ENCODE measurements at regions not wholly inside any gene's neighbourhood (a gene's known extent, or its start where the extent isn't known, plus 50 kb on each side); places are given as distances from the start of the nearest gene placed in this dataset.

DNA sequence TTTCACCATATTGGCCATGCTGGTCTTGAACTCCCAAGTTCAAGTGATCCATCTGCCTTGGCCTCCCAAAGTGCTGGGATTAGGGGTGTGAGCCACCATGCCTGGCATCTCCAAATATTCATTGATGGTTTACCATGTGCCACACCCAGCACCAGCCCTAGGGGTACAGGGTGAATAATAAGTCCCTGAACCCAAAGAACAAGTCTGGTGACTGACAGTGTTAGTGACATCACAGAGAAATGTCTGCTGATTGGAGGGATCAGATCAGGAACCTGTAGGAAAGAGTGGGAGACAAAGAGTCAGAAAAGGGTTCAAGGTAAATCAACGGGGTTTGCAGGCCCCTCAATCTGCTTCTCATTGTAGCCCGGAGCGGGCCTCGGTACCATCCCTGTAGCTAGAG is 118.4 kb upstream of the NABP1 start:
- no peak for DNase-seq (ENCODE audit: low read depth)

DNA sequence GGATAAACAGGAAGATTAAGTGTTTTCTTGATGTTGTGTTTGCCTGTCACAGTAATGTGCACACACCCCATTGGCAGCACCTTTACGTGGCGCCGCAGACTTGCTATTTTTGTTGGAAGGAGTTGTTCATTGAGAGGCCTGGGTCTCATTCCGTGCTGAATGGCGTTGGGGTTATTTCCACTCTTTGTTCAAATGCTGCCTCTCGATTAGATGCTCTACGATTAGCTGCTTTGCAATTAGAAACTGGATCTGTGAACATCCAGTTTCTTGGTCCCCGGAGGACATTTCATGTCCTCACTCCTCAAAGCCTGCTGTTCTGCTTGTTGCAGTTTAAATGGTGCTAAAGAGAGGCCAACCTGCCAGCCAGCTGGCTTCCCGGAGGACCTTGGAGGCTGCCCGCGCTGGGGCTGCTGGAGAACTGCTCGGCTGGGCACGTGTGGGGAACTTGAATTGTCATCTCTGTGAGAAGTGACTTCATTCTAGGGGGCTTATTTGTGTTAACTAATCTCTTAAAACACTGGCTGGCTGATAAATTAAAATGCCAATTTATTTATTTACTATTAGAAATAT is 117.4 kb upstream of the NABP1 start:
- DNase-seq (ENCODE audit: low read depth) = no peak

DNA sequence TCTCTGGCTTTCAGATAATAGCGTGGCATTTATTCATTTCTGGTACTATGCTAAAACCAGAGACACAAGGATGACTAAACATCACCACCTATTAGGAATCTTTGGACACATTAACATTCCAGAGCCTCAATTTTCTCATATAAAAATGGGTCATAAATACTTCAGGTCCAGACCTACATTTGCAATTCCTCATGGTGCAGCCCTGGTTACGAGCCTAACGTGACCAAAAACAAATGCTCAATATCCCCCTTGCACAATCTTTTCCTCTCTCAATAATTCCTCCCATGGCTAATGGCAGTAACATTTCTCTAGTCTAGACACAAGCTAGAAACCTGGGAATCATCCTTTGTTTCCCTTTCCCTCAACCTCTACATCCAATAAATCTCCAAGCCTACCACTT is 112.8 kb upstream of the NABP1 start:
- no peak for DNase-seq (ENCODE audit: low read depth)

DNA sequence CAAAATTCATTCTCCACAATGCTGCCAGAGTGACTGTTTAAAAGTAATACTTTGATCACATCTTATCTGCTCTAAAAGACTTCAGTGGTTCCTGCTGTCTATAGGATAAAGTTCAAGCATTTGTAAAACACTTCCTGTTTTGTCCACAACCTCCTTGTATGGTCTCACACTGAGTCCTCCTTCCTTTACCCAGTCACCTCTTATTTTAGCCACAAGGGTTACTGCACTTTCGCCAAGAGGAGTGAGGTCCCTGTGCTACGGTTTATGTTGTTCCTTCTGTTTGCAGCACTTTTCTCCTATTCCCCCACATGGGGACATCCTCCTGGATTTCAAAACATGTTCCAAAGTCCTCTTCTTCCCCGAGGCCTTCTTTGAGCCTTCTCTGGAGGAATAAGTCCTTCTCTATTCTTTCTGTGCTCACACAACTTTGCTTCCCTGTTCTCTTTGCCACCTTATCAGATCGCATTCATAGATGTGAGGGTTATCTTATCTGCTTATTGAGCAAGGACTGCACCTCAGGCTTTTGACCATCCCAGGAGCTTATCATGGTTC is 112.2 kb upstream of the NABP1 start:
- no peak for DNase-seq (ENCODE audit: low read depth)

DNA sequence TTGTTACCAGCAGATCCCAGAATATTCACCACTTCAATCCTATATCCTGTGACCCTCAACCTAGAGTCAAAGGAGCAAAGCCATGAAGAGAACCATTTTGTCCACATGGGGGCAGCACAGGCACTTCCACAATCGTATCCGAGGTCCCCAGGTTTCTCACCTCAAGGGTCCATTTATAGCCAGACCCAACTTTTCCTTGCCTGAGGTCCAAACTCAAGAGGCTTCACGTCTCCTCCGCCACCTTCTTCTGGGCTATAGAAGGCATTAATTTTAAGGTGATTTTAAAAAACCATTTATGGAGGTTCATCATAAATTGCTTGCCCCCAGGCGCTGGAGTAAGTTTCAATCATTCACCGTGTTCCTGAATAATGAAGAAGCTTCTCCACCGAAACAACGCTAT is 111.6 kb upstream of the NABP1 start:
- DNase-seq (ENCODE audit: low read depth) = peak; percentile 57

DNA sequence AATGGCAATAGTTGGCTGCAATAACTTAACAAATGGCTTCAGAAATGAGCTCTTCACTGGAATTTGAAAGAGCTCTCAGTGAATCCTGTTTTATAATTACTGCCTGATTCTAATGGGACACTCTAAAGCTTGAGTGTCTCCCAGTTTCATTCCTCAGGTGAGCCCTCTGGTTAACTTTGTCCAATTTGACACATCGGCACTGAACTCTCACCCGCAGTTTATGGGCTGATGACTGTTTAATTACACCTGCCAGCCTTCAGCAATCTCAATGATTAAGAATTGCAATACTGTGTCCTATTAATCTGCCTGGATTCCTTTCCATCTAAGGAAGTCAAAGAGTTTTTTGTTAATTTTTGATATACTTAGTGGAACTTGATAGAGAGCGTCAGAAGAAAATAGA is 110.7 kb upstream of the NABP1 start:
- no peak for DNase-seq (ENCODE audit: low read depth)

DNA sequence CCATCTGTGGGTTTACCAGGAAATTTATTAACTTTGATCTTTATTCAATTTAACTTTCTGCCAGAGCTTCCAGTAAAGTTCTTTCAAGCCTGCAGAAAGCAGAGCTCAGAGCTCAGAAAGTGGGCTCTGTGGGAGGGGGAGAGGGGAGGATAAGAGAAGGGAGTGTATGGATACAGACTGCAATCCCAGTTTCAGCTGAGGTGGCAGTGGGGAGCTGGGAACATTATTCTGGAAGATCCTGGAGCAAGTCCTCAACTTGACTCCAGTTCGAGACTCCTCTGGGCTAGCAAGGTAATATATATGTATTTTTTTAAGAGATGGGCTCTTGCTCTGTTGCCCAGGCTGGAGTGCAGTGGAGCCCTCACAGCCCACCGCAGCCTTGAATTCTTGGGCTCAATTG is 108.9 kb upstream of the NABP1 start:
- no peak for DNase-seq (ENCODE audit: low read depth)

DNA sequence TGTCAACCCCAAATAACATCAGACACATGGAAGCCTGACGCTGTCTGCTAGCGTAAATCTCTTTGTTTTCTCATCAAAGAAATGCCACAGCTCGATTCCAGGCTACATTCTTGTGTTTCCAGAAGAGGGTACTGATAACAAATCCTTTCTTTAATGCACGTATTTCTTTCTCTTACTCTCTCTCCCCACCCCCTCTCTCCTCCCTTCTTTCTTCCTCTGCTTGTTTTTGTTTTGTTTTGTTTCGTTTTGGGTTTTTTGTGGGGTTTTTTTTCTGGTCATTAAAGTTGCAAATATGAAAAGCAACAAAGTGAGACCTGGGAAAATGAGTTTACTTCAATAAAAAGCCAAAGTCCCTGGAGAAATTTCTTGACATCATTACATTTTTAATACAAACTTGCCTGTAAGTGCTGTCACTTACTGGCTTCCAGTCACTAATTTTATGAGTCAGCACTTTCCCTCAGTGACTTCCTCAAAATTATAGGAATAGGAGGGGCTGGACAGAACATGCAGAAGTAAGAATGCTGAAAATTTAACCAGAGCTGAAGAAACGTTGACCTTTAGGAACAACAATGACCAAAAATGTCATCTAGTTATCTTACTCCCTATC is 106.7 kb upstream of the NABP1 start:
- no peak for DNase-seq (ENCODE audit: low read depth)

DNA sequence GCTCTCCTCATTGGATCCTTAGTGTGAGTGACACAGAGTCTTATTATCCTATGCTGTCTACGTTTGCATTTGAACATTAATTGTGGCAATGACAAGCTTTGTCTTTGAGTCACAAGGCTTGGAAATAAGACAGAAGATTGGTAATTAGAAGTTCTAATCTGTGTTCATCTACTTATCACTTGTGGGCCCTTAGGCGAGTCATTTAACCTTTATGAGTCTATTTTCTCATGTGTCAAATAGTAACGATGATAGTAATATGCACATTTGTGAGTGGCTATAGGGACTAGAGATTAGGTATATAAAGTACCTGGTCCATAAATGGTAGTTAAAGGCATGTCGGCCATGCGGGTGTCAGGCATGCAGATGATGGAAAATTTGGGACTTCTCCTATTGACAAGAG is 105.6 kb upstream of the NABP1 start:
- no peak for DNase-seq (ENCODE audit: low read depth)

DNA sequence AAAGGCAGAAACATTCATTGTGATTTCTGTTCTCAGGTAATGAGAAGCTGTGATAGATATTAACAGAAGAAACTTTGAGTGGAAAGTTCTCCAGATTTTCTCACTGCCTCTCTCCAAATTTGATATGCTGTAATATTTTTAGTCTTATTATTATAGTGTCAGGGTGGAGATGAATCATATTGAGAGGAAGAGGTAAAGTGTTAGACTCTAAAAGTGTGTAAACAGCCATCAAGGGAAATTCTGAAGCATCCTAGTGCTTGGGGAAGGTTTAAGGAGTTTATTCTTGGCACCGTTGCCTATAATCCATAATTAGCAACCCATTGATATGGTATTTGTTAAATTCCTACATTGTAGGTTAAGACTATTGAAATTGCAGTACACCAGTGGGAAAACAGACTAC is 104.7 kb upstream of the NABP1 start:
- DNase-seq (ENCODE audit: low read depth) = no peak

DNA sequence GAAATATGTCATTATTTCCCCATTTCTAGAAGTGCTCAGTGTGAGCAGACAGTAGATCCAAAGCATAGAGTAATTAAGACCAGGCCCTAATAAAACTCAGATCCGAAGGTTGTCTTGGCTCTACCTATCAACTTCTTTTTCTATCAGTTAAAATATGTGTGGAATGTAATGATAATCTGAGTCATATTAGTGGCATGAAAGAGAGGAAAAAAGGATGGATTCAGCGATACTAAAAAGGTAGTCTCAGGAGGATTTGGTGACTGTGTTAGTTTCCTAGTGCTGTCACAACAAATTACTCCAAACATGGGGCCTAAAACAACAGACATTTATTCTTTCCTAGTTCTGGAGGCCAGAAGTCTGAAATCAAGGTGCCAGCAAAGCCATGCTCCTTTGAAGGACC is 103.7 kb upstream of the NABP1 start:
- DNase-seq (ENCODE audit: low read depth) = no peak

DNA sequence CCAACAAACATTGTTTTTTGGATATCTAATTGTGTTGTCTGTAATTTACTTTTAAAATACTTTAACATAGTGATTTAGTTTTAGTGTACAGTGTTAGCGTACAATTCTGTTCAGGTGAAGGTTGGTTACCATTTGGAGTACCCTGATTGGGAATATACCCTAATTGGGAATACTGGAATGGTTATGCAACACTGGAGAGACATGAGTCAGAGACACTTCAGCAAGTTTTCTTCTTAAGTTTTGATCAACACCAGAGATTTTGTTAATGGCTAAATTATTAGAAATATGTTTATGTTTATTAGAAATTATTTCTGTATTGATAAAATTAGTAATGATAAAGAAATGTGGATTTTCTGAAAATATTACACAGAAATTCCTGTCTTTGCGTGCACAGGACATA is 100.3 kb upstream of the NABP1 start:
- no peak for DNase-seq (ENCODE audit: low read depth)

DNA sequence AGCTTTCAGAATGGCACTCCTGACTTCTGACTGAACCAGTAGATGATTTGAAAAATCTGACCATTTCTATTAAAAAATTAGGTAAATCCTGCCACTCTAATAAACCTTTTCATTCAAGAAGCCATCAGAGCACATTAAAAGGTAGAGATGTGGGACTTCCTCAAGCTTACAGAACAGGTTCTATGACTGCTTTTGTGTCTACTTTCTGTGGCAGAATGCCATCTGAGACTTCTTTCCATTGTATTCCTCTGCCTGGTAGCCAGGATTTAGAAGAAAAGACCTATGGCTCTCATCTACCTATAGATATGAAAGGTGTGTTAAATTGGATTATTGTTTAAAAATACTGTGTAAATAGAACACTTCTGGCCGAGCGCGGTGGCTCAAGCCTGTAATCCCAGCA is 99.9 kb upstream of the NABP1 start:
- no peak for DNase-seq (ENCODE audit: low read depth)

DNA sequence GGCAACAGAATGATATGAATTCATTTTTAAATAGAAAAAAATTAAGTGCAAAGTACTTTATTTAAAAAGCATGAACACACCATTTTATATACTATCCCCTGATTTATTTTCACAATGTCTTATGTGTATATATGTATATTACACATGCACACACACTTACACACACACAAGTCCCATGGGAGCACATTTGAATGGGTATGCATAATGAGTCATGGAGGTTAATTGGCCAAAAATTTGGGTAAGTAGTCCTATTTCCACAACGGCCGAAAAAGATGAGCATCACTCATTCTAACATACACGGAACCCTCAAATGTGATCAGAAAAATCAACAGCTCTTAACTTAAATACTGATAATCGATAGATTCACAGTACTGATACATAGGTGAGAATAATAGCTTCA is 97.4 kb upstream of the NABP1 start:
- DNase-seq (ENCODE audit: low read depth) = no peak

DNA sequence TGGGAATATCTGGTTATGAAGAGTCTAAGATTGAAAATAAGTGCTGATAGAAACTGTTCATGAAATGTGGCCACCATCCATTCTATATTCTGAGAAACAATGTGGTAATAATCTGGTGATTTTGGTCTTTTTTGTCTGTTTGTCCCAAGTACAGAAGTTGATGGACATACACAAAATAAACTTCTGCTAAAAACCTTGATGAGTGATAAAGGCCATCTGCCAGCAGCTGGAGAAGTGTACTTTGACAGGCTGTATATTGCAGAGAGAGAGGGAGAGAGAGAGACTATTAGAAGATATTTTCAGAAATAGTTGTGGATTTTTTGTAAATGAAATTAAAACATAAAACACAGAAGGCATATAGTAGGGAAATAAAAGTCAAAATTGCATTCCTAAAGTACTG is 96.9 kb upstream of the NABP1 start:
- no peak for DNase-seq (ENCODE audit: low read depth)

DNA sequence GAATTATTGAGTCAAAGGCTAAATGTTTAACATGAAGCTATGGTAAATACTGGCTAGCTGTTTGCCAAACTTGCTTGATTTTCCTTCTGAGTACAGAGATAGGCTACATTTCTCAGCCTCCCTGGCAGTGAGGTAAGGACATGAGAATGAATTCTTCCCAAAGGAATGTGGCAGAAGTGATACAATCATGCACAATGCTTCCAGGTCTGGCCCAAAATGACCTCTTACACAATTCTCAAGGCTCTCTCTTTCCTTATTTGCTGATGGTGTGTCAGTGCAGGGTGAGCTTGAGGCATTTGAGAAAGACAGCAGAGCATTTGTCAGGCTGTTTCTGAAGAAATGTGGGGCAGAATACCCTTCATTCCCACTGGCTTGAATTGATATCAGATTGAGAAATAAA is 95.6 kb upstream of the NABP1 start:
- DNase-seq (ENCODE audit: low read depth) = no peak

DNA sequence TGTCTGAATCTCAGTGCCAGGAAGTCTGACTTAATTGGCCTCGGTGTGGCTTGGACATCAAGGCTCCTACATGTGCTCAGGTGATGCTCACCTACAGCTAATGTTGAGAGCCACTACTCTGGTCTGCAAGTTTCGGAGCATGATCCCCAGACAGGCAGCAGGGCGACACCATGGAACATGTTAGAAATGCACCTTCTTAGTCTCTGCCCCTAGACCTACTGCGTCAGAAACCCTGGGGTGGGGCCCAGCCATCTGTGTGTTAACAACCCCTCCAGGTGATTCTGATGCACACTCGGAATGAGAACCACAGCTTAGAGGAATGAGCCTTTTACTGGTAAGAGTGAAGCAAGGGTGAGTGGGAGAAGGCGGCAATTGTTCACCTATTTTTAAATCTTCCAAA is 86.9 kb upstream of the NABP1 start:
- no peak for DNase-seq (ENCODE audit: low read depth)

DNA sequence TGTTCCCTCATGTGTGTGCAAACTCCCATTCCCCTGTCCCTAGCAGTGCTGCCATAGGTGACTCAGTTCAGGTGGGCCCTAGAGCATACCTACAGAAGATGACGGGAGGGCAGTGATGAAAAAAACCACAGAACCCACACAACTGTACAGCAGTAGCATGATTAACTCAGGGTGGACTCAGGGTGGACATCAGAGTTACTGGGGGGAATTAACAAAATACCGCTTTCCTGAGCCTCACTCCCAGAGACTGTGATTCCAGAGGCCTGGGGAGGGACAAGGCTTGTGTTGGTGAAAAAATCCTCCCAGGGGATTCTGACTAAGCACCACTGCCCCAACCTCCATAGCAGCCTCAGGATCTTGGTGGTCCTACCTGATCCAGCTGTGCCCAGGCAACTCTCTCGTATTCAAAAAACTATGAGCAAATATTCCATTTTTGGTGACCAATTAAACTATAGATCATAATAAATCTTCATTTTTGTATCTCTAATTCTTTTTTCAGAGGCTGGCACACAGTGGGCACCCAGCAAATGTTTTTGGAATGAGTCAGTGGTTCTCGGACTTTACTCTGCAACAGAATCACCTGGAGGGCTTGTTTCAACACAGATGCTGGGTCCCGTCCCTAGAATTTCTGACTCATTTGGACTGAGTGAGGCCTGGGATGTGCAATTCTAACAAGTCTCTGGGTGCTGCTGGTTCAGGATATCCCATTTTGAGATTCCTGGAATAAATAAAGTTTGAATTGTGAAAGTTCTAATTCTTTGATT is 84.1 kb upstream of the NABP1 start:
- no peak for DNase-seq (ENCODE audit: low read depth)

DNA sequence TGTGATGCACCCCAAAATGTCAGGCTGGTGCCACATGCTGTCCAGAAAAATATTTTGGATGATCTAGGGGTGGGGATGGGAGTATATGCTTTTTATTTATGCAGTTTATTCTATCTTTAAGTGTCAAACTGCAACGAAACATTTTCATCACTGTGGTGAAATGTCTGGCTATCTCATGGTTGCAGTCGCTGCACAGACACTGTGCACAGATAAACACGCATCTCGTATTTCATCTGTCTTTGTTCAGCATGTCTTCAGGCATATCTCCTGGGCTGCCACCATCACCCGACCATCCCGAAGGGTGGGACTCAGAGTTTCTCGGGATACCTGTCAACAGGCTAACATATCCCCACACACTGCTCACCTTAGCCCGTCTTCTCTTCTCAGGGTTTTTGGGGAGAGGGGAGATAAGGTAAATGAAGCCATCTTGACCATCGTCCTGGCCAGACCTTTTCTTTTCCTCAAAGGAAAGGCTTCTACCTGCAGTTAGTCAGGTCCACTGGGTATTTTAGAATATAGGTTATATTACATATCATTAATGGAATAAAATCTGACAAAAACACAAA is 80.7 kb upstream of the NABP1 start:
- no peak for DNase-seq (ENCODE audit: low read depth)

DNA sequence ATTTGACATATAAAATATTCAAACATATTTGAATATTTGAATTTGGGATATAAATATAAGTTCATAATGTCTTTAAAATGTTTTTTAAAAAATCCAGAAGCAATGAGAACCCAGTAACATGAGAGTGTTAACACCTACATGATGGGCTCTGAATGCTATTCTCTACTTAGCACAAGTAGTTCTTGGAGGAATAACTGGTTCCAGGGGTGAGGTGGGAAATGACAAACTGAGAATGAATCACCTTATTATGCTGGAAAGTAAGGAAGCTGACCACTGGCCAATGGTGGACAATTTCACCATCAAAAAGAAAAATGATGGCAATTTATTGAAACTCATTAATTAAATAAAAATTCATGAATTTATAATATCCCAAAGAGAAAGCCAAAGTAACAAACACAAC is 79.6 kb upstream of the NABP1 start:
- DNase-seq (ENCODE audit: low read depth) = no peak

DNA sequence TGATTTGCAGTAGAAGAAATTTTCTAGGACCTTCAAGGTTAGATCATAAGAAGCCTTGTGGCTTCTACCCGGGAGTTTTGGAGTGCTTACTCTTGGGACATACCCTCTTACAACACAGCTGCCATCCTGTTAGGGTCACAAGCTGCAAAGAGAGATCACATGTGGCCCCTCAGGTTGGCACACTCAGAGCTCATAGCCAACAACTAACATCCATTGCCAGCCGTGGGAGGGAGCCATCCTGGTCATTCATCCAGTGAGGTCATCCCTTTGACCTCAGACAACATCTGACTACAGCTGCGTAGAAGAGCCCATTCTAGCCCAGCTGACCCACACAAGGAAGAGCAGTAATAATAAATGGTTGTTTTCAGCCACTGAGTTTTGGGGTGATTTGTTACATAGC is 76.9 kb upstream of the NABP1 start:
- no peak for DNase-seq (ENCODE audit: low read depth)

DNA sequence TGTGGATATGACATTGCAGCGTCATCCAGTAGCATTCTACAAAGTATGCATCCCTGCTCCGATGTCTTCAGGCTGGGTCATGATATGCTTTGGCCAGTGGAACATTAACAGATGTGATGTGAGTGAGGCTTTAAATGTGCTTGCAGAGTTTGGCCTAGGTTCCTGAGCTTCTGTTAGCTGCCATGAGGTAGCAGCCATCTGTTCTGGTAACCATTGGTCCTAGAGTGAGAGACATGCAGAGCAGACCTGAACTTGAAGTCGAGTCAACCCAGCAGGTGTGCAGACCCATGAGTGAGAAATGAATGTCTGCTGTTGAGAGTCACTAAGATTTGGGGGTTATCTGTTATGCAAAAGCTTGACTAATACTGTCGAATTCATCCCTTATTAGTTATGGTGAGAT is 73.8 kb upstream of the NABP1 start:
- no peak for DNase-seq (ENCODE audit: low read depth)

DNA sequence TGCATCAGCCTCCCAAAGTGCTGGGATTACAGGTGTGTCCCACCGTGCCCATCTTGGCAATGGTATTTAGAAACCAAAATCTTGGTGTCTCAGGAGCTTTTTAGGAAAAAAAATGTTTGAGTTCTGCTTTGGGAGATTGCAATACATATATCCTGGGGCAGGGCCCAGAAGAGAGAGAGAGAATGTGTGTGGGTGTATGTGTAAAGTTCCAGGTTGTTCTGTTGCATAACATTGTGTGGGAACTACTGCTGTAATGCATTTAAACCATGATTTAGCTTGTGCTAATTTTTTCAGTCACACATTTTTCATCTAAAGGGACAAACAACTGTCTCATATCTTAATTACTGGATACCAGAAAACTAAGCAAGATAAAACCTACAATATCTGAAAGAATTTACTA is 70.8 kb upstream of the NABP1 start:
- DNase-seq (ENCODE audit: low read depth) = no peak
